ENCODE measurements at regions not wholly inside any gene's neighbourhood (a gene's known extent, or its start where the extent isn't known, plus 50 kb on each side); places are given as distances from the start of the nearest gene placed in this dataset.

GRCh38 chr4:177511611-177512010 lies 69.4 kb upstream of the AGA start:
- Histone ChIP-seq H3K9ac (ENCODE audit: low read depth, low read length) (no peak overlapping the region), H3K27ac (ENCODE audit: insufficient read depth, low read length) (no peak overlapping the region), H3K14ac (replicated peaks; ENCODE audit: low read depth, low read length) (no peak overlapping the region), H3K36me3 (ENCODE audit: control insufficient read depth, insufficient read depth, low read length) (no peaks in the 10 kb centered on the region), H3K23ac (ENCODE audit: low read depth, low read length) (no peak overlapping the region), H2BK5ac (ENCODE audit: low read depth, low read length, poor library complexity, severe bottlenecking) (no peak overlapping the region), H3K56ac (ENCODE audit: extremely low read depth, insufficient read depth, low read length) (no peak overlapping the region), H3K9me1 (ENCODE audit: insufficient read depth, low read length) (no peaks in the 10 kb centered on the region), H3K4me2 (ENCODE audit: low read depth, low read length) (no peak overlapping the region), H4K91ac (ENCODE audit: insufficient read depth, low read depth, low read length) (no peak overlapping the region), H4K20me1 (ENCODE audit: insufficient read depth, low read length) (no peaks in the 10 kb centered on the region), H3K18ac (ENCODE audit: low read depth, low read length) (no peak overlapping the region), H3K4me3 (ENCODE audit: insufficient read depth, low read depth, low read length) (no peak overlapping the region), H3K79me1 (ENCODE audit: low read depth in 1 of 2, low read length in 2 of 2) (no peaks in the 10 kb centered on the region), H3K27me3 (ENCODE audit: control insufficient read depth, insufficient read depth, low read length) (no peaks in the 10 kb centered on the region), H2AFZ (replicated peaks; ENCODE audit: low read length, poor library complexity) (no peak overlapping the region), H4K8ac (ENCODE audit: low read depth in 2 of 2, low read length in 2 of 2) (no peak overlapping the region), H2AK9ac (replicated peaks; ENCODE audit: low read depth, low read length, poor library complexity) (no peak overlapping the region), H3K9me3 (ENCODE audit: control insufficient read depth, insufficient read depth, low read length) (no peaks in the 10 kb centered on the region), H3K4me1 (ENCODE audit: control insufficient read depth, insufficient read depth, low read length) (no peaks in the 10 kb centered on the region), H2BK15ac (ENCODE audit: low read depth, low read length) (no peak overlapping the region), H2BK20ac (ENCODE audit: low read depth, low read length) (no peak overlapping the region), H2BK120ac (ENCODE audit: low read depth, low read length) (no peak overlapping the region), H3K4ac (ENCODE audit: low read depth, low read length) (no peak overlapping the region), H2AK5ac (ENCODE audit: low read depth, low read length) (no peak overlapping the region), H4K5ac (ENCODE audit: low read depth, low read length) (no peak overlapping the region)
- BruUV-seq (replicated peaks): no TSS peak
- POLR2A ChIA-PET (ENCODE audit: unreplicated experiment): no interaction called here
- no peak for DNase-seq
- TF ChIP-seq RCOR1 (IDR thresholded peaks at IDR 0.05; ENCODE audit: insufficient replicate concordance, low read length): no peak
- no peak for TF ChIP-seq BHLHE40 (IDR thresholded peaks at IDR 0.05; ENCODE audit: low read depth, low read length)
- no peak for TF ChIP-seq CEBPB (IDR thresholded peaks at IDR 0.05; ENCODE audit: low read depth, low read length)
- TF ChIP-seq RAD21 (IDR thresholded peaks at IDR 0.05; ENCODE audit: low read length): no peak
- TF ChIP-seq CHD1 (IDR thresholded peaks at IDR 0.05; ENCODE audit: low read depth, low read length): no peak
- TF ChIP-seq, protein P1, sequence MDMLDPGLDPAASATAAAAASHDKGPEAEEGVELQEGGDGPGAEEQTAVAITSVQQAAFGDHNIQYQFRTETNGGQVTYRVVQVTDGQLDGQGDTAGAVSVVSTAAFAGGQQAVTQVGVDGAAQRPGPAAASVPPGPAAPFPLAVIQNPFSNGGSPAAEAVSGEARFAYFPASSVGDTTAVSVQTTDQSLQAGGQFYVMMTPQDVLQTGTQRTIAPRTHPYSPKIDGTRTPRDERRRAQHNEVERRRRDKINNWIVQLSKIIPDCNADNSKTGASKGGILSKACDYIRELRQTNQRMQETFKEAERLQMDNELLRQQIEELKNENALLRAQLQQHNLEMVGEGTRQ (IDR thresholded peaks at IDR 0.05; ENCODE audit: low read depth, low read length): no peak
- no peak for TF ChIP-seq SMC3 (IDR thresholded peaks at IDR 0.05; ENCODE audit: low read depth, low read length)
- TF ChIP-seq MAFK (IDR thresholded peaks at IDR 0.05; ENCODE audit: low read depth, low read length): no peak
- no peak for TF ChIP-seq RFX5 (IDR thresholded peaks at IDR 0.05; ENCODE audit: low read depth, low read length)
- TF ChIP-seq MAZ (IDR thresholded peaks at IDR 0.05; ENCODE audit: borderline replicate concordance, low read depth, low read length): no peak
- CTCF ChIA-PET: no interaction called here
- intact Hi-C loops (cut with micrococcal nuclease): no loop called here
- in situ Hi-C loops (cut with MboI; ENCODE audit: low sequenced_read_pairs): no loop called here
- dilution Hi-C loops (cut with HindIII; ENCODE audit: low sequenced_read_pairs, unreplicated experiment): no loop called here
- 100% methylated on average over 1 of the region's 3 CpGs; no CpG with 5 or more reads in 1 of the 2 experiments for WGBS, 2 experiments (ENCODE audit: extremely low coverage in 2 of 2, insufficient read length in 1 of 2)
- ATAC-seq (ENCODE audit: low read depth): no peak

All from IMR-90 (cell line).